MM.1S (cell line): ENCODE measurements at regions not wholly inside any gene's neighbourhood (a gene's known extent, or its start where the extent isn't known, plus 50 kb on each side); places are given as distances from the start of the nearest gene placed in this dataset.

Experiments
- DNase-seq: peaks from one replicate; pipeline ENCODE4 v3.0.0-alpha.2; 2015
- H2AFZ ChIP-seq: fragments of 300-600 bp; sonication (generic); 2 replicates; pipeline ENCODE4 v1.6.0; 2016; ENCODE audit warnings: antibody characterized with exemption, low read length
- H3F3A ChIP-seq: fragments of 300-600 bp; sonication (generic); 2 replicates; pipeline ENCODE4 v1.6.1; 2016; ENCODE audit warnings: mild to moderate bottlenecking, antibody characterized with exemption, low read length, moderate library complexity, mixed read lengths; ENCODE audit not compliant: insufficient read depth
- H3K27ac ChIP-seq: fragments of 300-600 bp; sonication (generic); 2 replicates; pipeline ENCODE4 v1.5.1; 2016; ENCODE audit warnings: mild to moderate bottlenecking, low read length
- H3K27me3 ChIP-seq: fragments of 300-600 bp; sonication (generic); replicated peaks from 2 replicates; pipeline ENCODE4 v1.6.0; 2016; ENCODE audit warnings: low read length; ENCODE audit not compliant: insufficient read depth
- H3K36me3 ChIP-seq: fragments of 300-600 bp; sonication (generic); replicated peaks from 2 replicates; pipeline ENCODE4 v1.6.1; 2016; ENCODE audit warnings: mild to moderate bottlenecking, low read length, mixed read lengths; ENCODE audit not compliant: insufficient read depth
- H3K4me1 ChIP-seq: fragments of 300-600 bp; sonication (generic); 2 replicates; pipeline ENCODE4 v1.6.1; 2016; ENCODE audit warnings: low read length, mixed read lengths
- H3K4me2 ChIP-seq: fragments of 300-600 bp; sonication (generic); 2 replicates; pipeline ENCODE4 v1.6.0; 2016; ENCODE audit warnings: low read depth, low read length
- H3K4me3 ChIP-seq: fragments of 300-600 bp; sonication (generic); 2 replicates; pipeline ENCODE4 v1.5.1; 2016; ENCODE audit warnings: low read length, mixed read lengths
- H3K79me2 ChIP-seq: fragments of 300-600 bp; sonication (generic); 2 replicates; pipeline ENCODE4 v1.6.1; 2016; ENCODE audit warnings: mixed run types, low read length, mixed read lengths
- H3K9ac ChIP-seq: fragments of 300-600 bp; sonication (generic); 2 replicates; pipeline ENCODE4 v1.6.1; 2016; ENCODE audit warnings: low read length, mixed read lengths
- H3K9me2 ChIP-seq: fragments of 300-600 bp; sonication (generic); replicated peaks from 2 replicates; pipeline ENCODE4 v1.6.1; 2016; ENCODE audit warnings: mild to moderate bottlenecking, low read length, mixed read lengths; ENCODE audit not compliant: insufficient read depth
- H3K9me3 ChIP-seq: fragments of 300-600 bp; sonication (generic); replicated peaks from 2 replicates; pipeline ENCODE4 v1.6.1; 2016; ENCODE audit warnings: mild to moderate bottlenecking, low read length, mixed read lengths; ENCODE audit not compliant: insufficient read depth
- H4K20me1 ChIP-seq: fragments of 300-600 bp; sonication (generic); 2 replicates; pipeline ENCODE4 v1.6.1; 2016; ENCODE audit warnings: mild to moderate bottlenecking, low read length, moderate library complexity, mixed read lengths; ENCODE audit not compliant: insufficient read depth
- CTCF ChIP-seq: fragments of 300-600 bp; sonication (generic); IDR thresholded peaks from 2 replicates; pipeline ENCODE4 v1.5.1; 2016; ENCODE audit warnings: antibody characterized with exemption, low read length, mixed read lengths
- EZH2 ChIP-seq: fragments of 300-600 bp; sonication (generic); optimal IDR thresholded peaks from 2 replicates; pipeline ENCODE3; 2017; ENCODE audit warnings: low read depth, mild to moderate bottlenecking, antibody characterized with exemption, low read length, mixed read lengths
- EZH2phosphoT487 ChIP-seq: fragments of 300-600 bp; sonication (generic); IDR thresholded peaks from 2 replicates; pipeline ENCODE4 v1.6.1; 2018; ENCODE audit warnings: antibody characterized with exemption, low read length

GRCh38 chrX:11960031-11960430 lies 178.2 kb upstream of the FRMPD4 start:
- TF ChIP-seq EZH2phosphoT487: no peak
- no peak for TF ChIP-seq CTCF
- no peak for TF ChIP-seq EZH2
- no peak for DNase-seq
- H3K9me2 ChIP-seq: no peaks in the 10 kb centered on the region
- H3K4me3 ChIP-seq: no peak overlapping the region
- H3K4me2 ChIP-seq: no peak overlapping the region
- H3K9me3 ChIP-seq: no peaks in the 10 kb centered on the region
- H2AFZ ChIP-seq: no peak overlapping the region
- no peak overlapping the region for H3K9ac ChIP-seq
- no peaks in the 10 kb centered on the region for H4K20me1 ChIP-seq
- no peaks in the 10 kb centered on the region for H3K79me2 ChIP-seq
- H3F3A ChIP-seq: no peaks in the 10 kb centered on the region
- no peaks in the 10 kb centered on the region for H3K27me3 ChIP-seq
- H3K4me1 ChIP-seq: no peaks in the 10 kb centered on the region
- no peaks in the 10 kb centered on the region for H3K36me3 ChIP-seq
- no peak overlapping the region for H3K27ac ChIP-seq

GRCh38 chrX:11965436-11965835 lies 172.8 kb upstream of the FRMPD4 start:
- H3K4me2 ChIP-seq: no peak overlapping the region
- DNase-seq: no peak
- no peaks in the 10 kb centered on the region for H4K20me1 ChIP-seq
- no peaks in the 10 kb centered on the region for H3K79me2 ChIP-seq
- H3K4me3 ChIP-seq: no peak overlapping the region
- H3K27me3 ChIP-seq: no peaks in the 10 kb centered on the region
- no peak overlapping the region for H3K27ac ChIP-seq
- H2AFZ ChIP-seq: no peak overlapping the region
- no peaks in the 10 kb centered on the region for H3K9me3 ChIP-seq
- no peak overlapping the region for H3K9ac ChIP-seq
- H3K36me3 ChIP-seq: no peaks in the 10 kb centered on the region
- TF ChIP-seq EZH2phosphoT487 (no peak), CTCF (no peak), EZH2 (no peak)
- H3K4me1 ChIP-seq: no peaks in the 10 kb centered on the region
- H3F3A ChIP-seq: no peaks in the 10 kb centered on the region
- no peaks in the 10 kb centered on the region for H3K9me2 ChIP-seq

- Histone ChIP-seq H3K27me3 (no peaks in the 10 kb centered on the region), H3K79me2 (no peaks in the 10 kb centered on the region), H3F3A (no peaks in the 10 kb centered on the region), H3K4me1 (no peaks in the 10 kb centered on the region), H3K36me3 (no peaks in the 10 kb centered on the region), H4K20me1 (no peaks in the 10 kb centered on the region), H3K9ac (no peak overlapping the region), H3K27ac (no peak overlapping the region), H2AFZ (no peak overlapping the region), H3K4me3 (no peak overlapping the region), H3K9me3 (no peaks in the 10 kb centered on the region), H3K9me2 (no peaks in the 10 kb centered on the region), H3K4me2 (no peak overlapping the region)
- DNase-seq: no peak
- TF ChIP-seq EZH2 (no peak), CTCF (no peak), EZH2phosphoT487 (no peak)
These were observed 170.0 kb upstream of the FRMPD4 start for GRCh38 chrX:11967986-11968869.
